Activated CD4-positive, alpha-beta T cell treated with anti-CD3 and anti-CD28 coated beads, Interleukin-2, amount 50 U/mL, for 1 hour (primary cell): ENCODE measurements at regions not wholly inside any gene's neighbourhood (a gene's known extent, or its start where the extent isn't known, plus 50 kb on each side); places are given as distances from the start of the nearest gene placed in this dataset.

Experiments used
- DNase-seq: peaks from one replicate; pipeline ENCODE4 v3.0.0-alpha.2; 2020

DNA sequence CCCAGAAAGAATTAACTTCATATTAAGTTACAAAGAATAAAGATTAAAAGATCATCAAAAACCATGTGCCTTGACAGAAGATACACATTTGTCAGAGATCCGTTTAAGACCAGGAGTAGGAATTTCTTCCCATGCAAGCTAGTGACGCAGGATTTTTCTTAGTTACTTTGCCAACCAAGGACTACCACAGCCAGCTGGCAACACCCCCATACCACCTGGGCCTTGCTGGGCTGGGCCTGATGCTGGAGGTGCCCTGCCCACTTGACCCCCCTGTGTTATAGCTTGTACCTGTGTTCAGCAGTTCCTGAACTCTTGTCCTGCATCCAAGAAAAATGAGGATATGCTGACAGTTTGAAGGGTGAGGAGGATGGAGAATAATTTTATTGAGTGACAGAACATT, 290.9 kb upstream of the SMC2 start:
- DNase-seq, result no peak

DNA sequence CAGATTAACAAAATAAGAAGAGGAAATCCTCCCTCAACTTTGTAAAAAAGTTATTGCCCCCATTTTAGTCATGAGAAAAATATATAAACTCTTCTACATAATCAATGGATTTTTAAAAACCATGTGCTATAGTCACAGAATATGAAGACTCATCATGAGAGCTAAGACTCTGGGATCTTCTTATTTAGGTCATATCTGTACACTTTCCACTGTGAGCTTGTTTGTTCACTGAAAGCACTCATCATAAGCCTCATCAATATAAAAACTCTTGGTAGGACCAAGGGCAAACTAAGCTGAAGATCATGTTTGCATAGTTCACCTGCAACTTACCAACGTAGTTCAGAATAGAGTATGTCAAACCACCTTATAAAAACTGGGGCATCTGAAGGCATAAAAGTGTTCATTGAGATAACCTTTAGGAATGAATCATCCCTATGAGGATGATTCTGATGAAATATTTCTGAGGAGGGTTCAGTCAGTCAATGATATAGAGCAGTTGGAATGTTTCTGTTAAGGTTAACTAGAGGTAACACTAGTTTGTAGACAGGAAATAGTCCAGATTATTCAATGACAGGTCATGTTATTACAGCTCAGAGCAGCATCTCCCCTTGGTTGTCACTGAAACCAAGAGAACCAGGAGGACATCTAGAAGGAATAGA, 289.9 kb upstream of the SMC2 start:
- no peak for DNase-seq

DNA sequence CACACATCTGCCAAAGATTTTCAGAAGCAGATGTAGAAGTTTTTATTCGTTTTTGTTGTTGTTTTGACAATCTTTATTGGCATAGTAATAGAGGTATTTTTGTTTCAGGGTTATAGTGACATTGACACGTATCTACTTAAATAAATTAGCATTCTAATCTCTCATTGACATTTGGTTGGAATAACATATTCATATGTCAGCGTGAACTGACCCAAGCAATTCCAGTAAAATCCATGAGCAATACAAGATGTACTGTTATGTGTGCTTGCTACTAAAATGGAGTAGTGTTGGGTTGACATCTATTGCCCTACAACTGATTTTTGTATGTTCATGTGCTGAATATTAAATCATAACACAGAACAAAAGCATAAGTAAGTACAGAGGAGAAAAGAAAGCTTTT, 284.4 kb upstream of the SMC2 start:
- DNase-seq, result no peak

DNA sequence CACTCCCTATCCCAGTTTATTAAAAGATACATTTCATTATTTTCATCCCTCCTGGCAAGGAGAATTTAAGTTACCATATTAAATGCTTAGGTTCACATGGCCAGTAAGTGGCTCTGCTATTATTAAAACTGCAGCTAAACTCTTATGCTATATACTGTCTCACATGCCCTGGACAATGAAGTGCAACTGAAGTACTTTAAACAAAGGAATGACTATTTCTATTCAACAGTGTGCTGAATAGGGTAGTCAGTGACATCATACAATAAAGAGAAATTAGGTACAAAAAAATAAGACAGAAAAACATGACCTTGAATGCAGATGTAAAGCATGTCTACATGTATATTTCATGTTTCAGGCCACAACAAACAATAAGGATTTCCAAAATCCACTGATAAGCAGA, 282.6 kb upstream of the SMC2 start:
- no peak for DNase-seq

DNA sequence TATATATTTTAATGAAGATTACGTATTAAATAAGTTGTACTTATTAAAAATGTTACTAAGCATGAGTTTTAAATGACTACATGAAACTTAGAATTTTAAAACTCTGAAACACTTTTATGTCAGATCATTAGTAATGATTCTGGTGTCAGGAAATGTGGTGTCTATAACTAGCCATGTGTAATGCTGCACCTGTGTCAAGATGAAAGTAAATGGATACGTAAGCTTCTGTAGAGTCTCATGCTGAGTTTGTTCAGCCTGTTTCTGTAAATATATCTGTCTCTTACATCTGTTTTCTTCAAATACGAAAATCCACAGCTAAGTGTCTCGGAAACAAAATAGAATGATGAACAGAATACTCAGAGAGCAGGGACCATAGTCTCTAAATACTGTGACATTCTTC, 278.0 kb upstream of the SMC2 start:
- DNase-seq, result no peak

DNA sequence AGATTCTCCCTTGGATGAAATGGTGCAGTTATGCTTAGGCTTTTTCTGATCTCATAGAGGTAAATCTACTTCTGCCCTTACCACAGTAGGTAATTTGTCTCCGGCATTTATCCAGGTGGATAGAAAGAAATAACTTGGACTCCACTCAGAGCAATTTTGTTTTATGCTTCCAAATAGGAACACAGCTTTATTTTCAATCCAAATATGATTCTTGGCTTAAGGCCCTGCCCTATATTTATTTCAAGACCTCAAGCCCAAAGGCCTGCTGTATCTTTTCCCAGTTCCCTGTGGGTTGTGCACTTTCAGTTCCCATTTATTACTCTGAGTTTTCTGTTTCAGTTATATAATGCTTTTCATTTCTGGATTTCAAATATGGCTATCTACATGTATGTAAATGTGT, 274.2 kb upstream of the SMC2 start:
- no peak for DNase-seq

DNA sequence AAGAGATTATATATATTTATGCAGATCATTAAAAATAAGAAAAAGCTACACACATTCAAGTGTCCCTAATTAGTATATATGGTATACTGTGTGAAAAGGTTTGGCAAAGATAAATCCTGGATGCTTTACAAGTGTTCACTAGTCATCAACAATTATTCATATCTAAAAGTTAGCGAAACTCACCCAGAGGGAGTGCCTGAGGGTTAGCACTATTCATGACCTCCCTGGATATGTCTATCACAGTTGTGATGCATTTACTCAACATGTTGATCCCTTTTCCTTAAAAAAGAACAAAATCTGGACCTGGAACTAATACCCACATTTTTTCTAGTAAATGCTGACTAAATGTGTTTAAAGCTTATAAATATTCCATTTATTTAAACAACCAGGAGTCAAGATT, 273.0 kb upstream of the SMC2 start:
- DNase-seq, result no peak

DNA sequence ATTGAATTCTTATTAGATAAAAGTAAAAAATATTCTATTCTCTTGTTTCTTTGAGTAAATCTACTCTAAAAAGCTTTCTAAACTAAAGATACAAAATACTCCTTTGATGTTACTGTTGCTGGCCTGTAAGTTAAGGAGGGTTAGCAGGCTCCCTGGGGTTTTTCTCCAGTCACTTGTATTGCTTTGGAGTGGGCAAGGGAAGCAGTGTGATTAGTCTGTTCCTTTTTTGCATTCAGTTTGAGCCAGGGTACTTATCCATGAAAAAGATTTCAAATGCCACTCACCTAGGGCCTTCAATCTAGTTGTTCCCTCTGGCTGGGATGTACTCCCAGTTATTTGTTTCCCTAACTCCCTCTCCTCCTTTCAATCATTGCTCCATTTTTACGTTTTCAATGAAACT, 256.2 kb upstream of the SMC2 start:
- no peak for DNase-seq

DNA sequence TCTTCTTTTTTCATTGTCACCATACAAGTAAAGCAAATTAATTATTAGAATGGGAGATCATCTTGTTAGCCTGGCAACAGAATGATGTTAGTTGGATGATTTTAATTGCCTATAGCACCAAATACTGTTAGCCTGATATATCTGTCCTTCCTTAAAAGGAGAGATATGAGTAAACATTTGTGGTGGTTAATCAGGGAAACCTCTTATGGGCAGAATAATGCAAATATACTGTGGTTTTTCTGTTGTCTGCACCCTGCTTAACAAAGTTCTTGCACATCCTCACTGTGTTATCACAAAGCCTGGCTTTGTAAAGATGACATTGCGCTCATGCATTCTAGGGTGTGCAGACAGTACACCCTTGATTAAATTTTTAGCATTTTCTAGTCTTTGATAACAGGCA, 254.9 kb upstream of the SMC2 start:
- no peak for DNase-seq

DNA sequence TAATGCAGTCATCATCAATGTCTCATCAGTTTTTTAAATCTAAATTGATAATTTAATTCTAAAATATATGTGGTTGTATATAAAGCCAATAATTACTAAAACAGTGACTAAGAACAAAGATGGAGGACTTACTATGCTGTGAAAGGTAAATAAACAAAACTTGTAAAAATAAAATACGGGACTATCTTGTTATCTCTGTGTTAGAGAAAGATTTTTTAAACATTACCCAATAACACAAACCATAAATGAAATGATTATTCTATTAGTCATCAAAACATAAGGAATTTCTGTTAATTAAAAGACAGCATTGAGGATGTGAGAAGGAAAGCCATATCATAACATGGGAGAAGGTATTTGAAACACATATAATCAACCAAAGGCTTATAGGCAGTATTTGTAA, 226.2 kb upstream of the SMC2 start:
- DNase-seq, result no peak

DNA sequence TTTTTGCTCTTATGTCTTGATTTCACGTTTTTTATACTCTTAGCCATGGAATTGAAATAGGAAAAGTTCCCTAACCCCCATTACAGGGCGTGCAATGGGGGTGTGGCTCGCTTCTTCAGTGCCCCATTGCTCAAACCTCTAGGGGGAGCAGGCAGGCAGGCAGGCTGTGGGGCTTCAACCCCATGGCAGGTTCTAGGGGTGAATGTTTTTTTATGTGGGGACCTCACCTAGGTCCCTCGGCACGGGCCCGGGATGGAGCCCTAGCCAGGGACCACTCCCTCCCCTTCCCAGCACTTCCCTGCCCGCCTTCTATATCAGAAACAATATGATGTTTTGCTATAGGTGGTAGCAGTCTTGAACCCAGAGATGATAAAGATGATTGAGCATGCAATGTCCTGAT, 221.3 kb upstream of the SMC2 start:
- DNase-seq, result no peak

DNA sequence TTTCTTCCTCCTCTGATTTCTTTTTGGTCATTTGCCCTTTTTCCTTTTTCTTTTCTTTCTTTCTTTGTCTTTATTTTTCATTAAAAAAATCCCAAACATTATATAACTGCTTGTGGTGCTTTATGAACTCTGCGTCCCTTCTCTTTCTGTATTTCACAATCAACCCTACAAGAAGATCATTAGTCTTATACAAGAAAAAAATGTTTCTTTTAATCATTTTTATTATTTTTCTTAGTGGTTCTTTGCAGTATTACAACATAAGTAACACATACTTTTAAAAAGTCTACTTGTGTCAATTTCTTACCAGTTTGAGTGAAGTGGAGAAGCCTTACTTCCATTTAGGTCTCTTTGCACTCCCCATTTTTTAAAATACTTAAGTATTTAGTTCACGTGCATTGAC, 212.7 kb upstream of the SMC2 start:
- DNase-seq, result no peak

DNA sequence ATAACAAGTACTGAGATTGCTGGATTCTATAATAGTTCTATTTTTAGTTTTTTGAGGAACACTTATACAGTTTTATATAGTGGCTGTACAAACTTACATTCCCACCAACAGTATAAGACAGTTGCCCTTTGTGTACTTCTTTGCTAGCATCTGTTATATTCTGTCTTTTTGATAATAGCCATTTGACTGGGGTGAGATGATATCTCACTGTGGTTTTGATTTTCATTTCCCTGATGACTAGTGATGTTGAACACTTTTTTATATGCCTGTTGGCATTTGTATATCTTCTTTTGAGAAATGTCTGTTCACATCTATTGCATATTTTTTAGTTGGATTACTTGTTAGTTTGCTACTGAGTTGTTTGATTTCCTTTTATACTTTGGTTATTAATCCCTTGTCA, 204.1 kb upstream of the SMC2 start:
- DNase-seq, result no peak

DNA sequence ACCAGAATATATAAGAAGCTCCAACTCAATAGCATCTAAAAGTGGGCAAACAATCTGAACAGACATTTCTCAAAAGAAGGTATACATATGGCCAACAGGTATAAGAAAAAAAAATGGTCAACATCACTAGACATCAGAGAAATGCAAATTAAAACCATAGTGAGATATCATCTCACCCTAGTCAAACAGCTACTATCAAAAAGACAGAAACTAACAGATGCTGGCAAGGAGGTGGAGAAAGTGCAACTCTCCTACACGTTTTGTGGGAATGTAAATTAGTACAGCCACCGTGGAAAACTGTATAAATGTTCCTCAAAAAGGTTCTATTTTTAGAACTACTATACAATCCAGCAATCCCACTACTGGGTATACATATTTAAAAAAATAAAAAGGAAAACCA, 199.9 kb upstream of the SMC2 start:
- no peak for DNase-seq

DNA sequence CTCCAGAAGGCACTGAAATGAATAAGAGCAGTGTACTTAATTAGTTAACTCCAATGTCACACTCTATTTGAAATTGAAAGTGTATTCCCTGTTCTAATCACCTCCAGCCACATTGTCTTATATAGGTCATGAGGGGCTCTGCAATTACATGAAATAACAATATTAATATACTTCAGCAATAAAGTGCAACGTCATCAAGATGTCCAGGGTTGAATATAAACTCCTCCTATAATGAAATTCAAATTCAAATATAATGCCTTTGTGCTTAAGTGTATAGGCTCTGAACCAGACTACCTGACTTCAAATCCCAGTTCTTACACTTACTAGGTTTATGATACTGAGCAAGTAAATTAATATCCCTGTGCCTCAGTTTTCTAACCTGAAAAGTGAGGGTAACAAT, 195.6 kb upstream of the SMC2 start:
- no peak for DNase-seq

DNA sequence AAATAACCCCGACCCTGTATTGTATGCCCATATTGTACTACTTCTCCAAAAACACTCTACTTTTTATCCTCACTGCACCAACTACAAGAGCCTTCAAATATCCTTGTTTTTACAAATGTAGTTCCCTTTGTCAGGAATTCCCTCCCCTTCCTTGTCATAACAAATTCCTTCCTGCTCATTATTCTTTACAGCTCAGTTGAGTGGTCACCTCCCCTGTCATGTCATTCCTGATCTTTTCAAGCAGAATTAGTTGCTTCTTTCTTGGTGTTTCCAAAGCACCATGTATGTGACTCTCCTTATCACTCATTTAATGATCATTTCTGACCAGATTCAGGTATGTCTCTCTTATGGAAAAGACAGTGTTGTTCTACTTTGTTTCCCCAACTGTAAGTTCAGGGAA, 194.2 kb upstream of the SMC2 start:
- DNase-seq, result no peak

DNA sequence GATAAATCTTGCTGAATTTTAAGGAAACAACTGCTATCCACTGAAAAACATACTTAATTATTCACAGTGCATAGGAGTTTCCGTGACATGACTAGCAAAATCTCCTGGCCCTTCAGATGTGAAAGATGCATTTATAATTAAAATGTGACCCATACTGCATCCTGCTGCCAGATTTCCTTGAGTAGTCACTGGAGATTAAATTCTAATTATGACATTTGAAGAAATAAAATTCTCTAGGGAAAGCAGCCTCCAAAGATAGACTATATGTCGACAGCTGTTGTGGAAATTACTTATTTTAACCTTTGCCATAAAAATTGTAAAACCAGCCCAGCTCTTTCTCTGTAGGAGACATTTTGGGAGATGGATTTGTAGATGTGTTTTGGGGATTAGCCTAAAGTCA, 193.6 kb upstream of the SMC2 start:
- no peak for DNase-seq

DNA sequence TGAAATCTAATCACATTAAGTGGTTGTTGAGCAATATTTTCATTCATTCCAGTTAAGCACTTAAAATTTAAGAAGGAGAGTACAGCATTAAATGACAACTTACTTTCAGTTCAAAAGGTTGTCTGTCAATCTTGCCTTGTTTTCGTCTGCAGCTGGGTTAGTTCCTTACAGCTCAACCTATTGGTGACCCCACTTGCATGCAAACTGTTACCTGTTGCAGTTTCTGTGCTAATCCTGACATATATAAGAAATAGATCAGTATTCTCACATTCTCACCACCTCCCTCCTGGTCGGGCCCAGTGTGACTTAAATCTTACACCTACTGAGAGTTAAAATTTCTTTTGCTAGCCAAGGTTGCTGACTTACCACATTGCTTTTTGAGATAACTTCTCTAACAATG, 191.8 kb upstream of the SMC2 start:
- no peak for DNase-seq

DNA sequence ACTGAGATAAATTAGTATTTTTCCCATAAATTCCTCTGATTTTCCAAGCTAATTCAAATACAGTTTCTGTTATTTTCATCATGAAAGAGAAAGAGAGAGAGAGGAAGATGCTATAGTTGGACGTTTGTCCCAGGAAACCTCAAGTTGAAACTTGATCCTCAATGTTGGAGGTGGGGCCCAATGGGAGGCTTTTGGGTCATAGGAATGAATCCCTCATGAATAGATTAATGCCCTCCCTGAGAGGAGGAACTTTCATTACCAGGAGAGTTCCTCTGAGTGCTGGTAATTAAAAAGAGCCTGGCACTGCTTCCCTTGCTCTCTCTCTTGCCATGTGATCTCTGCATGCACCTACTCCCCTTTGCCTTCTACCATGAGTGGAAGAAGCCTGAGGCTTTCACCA, 189.9 kb upstream of the SMC2 start:
- DNase-seq, result no peak

DNA sequence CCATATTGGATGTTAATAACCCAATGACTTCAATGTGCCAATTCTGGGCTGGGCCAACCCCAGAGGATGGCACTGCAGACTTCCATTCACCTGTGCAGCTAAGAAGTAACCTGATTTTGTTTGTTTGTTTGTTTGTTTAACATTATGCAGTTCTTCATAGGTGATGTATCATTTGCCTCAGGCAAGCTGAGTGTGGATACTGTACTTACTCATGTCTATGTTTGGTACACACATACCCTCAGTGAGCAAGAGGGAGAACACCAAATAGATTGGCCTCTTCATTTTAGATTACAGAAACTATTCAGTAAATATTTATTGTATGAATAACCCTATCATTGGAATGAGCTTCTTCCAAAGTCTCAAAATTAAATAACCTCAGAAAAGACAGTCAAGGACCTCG, 180.2 kb upstream of the SMC2 start:
- DNase-seq, result no peak

DNA sequence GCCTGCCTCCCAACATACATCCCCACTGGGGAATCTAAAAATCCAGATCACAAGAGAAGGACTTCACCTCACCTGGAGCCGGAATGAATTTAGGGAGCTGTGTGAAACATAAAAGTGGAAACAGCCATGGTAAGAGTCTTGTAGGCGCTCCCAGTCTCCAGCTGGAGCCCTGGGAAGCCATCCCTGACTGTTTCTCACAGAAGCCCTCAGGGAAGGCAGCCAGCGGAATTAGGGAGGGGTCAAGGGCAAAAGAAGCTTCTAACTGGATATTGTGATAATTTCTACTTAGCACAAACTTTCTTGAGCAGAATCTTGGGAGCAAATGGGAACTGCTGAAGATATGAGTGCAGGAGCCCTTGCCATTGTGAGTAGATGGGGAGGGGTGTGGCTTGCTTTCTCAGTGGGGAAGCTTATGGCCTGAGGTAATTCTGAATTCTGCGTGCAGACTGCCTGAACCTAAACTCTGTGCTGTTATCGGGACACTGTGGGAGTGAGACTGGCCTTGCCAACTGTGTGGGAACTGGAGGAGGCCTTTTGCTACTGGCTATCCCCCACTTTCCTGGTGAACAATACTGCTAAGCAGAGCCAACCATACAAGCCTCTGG, 174.4 kb upstream of the SMC2 start:
- DNase-seq, result no peak

DNA sequence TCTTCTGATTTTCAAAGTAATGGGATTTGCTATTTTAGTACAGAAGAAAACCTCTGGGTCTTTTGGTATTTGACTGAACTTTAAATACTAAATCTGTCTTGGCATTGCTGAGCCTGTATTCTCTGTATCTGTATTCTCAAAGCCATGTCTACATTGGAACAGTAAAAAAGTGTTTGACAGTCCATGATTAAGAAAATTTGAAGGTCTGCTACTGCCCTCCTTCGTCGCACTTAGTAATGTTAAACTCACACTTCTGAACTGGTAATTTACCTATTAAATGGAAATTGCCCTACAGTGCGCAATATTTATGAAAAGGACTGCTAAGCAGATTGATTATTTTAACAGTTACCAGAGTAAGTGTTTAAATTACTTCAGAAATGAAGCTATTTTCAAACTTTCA, 165.7 kb upstream of the SMC2 start:
- DNase-seq, result no peak

DNA sequence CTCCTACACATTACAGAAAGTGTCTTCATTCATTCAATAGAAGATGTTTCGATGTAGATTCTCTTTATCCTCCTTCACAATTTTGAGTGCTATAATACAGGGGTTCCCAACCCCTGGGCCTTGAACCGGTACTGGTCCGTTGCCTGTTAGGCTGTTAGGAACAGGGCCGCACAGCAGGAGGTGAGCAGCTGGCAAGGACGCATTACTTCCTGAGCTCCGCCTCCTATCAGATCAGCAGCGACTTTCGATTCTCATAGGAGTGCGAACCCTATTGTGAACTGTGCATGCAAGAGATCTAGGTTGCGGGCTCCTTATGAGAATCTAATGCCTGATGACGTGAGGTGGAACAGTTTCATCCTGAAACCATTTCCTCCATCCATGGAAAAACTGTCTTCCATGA, 153.0 kb upstream of the SMC2 start:
- no peak for DNase-seq

DNA sequence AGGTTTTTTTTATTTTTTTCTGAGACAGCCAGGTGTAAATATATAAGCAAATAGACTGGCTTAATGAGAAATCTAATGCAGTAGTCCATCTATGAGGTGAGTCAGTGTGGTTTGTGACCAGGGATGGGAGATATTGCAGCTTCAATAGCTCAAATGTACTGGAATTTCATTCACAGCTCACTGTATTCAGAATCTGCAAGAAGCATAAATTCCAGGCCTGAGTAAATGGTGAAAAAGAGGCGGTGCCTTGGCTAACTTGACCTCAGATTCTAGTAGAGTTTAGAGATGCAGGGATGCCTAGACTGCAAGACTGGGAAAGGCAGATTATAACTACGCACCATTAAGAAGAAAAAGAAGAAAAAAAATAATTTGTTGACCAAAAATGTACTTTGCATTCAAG, 151.9 kb upstream of the SMC2 start:
- DNase-seq, result no peak

DNA sequence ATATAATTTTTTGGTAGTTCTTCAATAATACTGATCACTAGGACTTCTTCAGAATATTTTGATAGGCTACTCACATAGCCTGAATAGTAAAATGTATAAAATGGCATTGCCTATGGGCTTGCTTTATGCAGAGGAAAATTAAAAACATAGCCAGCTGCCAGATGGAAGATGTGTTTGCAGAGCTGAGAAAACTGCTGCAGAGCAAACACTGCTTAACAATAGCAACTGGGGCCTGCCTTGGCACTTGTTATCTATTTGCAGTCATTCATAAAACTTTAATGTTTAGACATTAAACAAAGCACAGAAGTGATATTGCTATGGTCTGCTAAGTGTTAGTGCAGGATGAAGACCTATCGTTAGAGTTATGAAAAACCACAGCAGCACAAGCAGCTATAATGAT, 151.5 kb upstream of the SMC2 start:
- no peak for DNase-seq

DNA sequence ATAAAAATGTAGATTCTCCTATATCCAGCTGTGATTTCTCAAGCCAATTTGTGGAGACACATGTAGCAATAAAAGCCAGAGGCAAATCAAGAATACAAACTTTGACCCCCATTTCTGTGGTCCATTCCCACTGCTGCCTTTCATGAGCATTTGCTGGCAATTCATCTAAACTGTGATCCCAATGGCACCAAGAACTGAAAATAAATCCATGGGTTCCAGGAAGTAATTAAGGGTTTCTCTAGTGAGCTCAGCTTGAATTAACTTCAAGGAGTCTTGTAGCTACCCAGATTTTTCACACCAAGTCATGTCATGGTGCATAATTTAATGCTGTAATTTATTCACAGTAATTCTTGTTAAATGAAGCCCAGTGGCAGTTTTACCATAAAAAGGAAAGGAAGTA, 145.0 kb upstream of the SMC2 start:
- DNase-seq, result no peak
